ENCODE measurements at regions not wholly inside any gene's neighbourhood (a gene's known extent, or its start where the extent isn't known, plus 50 kb on each side); places are given as distances from the start of the nearest gene placed in this dataset.

DNA sequence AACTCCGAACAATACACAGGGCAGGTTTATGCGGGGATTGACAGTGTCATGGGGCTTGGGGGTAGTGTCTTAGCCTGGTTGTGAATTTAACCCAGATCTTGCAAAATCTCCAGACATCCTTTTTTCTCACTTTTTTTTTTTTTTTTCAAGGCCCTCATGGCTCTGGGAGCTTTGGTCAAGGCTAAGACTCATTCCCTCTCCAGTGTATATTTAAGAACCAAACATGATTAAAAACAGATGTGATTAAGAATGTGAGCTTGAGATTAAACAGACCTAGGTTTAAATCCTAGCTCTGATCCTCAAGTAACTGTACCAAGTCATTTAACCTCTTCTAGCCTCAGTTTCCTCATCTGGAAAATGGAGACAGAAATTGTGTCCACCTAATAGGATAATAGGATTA is 151.7 kb upstream of the FUT8 start:
- Histone ChIP-seq H3K27ac (ENCODE audit: insufficient read depth, low read length) (no peak overlapping the region; the same call in 1 of the 2 replicates), H3K23ac (ENCODE audit: low read depth, low read length) (no peak overlapping the region), H4K8ac (ENCODE audit: low read depth in 2 of 2, low read length in 2 of 2) (no peak overlapping the region), H2BK20ac (ENCODE audit: low read depth, low read length) (no peak overlapping the region), H4K91ac (ENCODE audit: insufficient read depth, low read depth, low read length) (no peak overlapping the region), H2AK5ac (ENCODE audit: low read depth, low read length) (no peak overlapping the region), H3K4me3 (ENCODE audit: insufficient read depth, low read depth, low read length) (no peak overlapping the region), H3K36me3 (ENCODE audit: control insufficient read depth, insufficient read depth, low read length) (no peaks in the 10 kb centered on the region), H2AK9ac (replicated peaks; ENCODE audit: low read depth, low read length, poor library complexity) (no peak overlapping the region), H4K20me1 (ENCODE audit: insufficient read depth, low read length) (no peaks in the 10 kb centered on the region), H3K79me1 (ENCODE audit: low read depth in 1 of 2, low read length in 2 of 2) (no peaks in the 10 kb centered on the region), H3K4me1 (ENCODE audit: control insufficient read depth, insufficient read depth, low read length) (peaks cover 19% of the 10 kb centered on the region), H3K27me3 (ENCODE audit: control insufficient read depth, insufficient read depth, low read length) (no peaks in the 10 kb centered on the region), H3K9ac (ENCODE audit: low read depth, low read length) (no peak overlapping the region), H2BK120ac (ENCODE audit: low read depth, low read length) (peak overlapping the region; percentile 16; the same call in 1 of the 2 replicates), H3K56ac (ENCODE audit: extremely low read depth, insufficient read depth, low read length) (no peak overlapping the region), H3K9me3 (ENCODE audit: control insufficient read depth, insufficient read depth, low read length) (peaks cover 8% of the 10 kb centered on the region), H3K14ac (replicated peaks; ENCODE audit: low read depth, low read length) (no peak overlapping the region), H3K4me2 (ENCODE audit: low read depth, low read length) (no peak overlapping the region), H3K18ac (ENCODE audit: low read depth, low read length) (no peak overlapping the region), H3K9me1 (ENCODE audit: insufficient read depth, low read length) (peaks cover 9% of the 10 kb centered on the region), H2BK15ac (ENCODE audit: low read depth, low read length) (0 out of 3 replicates have a peak overlapping the region, but pooled peaks have one; percentile 36), H4K5ac (ENCODE audit: low read depth, low read length) (no peak overlapping the region), H3K4ac (ENCODE audit: low read depth, low read length) (no peak overlapping the region), H2AFZ (replicated peaks; ENCODE audit: low read length, poor library complexity) (no peak overlapping the region), H2BK5ac (ENCODE audit: low read depth, low read length, poor library complexity, severe bottlenecking) (no peak overlapping the region)
- ATAC-seq (ENCODE audit: low read depth) (peak; percentile 76), DNase-seq (peak; percentile 88)
- intact Hi-C loops (cut with micrococcal nuclease) (no loop called here), dilution Hi-C loops (cut with HindIII; ENCODE audit: low sequenced_read_pairs, unreplicated experiment) (no loop called here), in situ Hi-C loops (cut with MboI; ENCODE audit: low sequenced_read_pairs) (no loop called here)
- ChIA-PET POLR2A (ENCODE audit: unreplicated experiment) (no interaction called here), CTCF (interaction anchor here (0.9 to 1.0 kb wide), 2 partner anchors 15 to 36 kb away, joined by 4 to 6 read pairs; no protein-coding TSS in a partner anchor)
- TF ChIP-seq FOS (IDR thresholded peaks at IDR 0.05; ENCODE audit: low read depth, low read length), result no peak
- peak; percentile 47 for TF ChIP-seq CEBPB (IDR thresholded peaks at IDR 0.05; ENCODE audit: low read depth, low read length)
- no TSS peak for BruUV-seq (replicated peaks)
- WGBS, 2 experiments (ENCODE audit: extremely low coverage in 2 of 2, insufficient read length in 1 of 2), result no CpG with 5 or more reads among the region's 2 CpGs

Data from IMR-90 (cell line).